ENCODE measurements at regions not wholly inside any gene's neighbourhood (a gene's known extent, or its start where the extent isn't known, plus 50 kb on each side); places are given as distances from the start of the nearest gene placed in this dataset.

DNA sequence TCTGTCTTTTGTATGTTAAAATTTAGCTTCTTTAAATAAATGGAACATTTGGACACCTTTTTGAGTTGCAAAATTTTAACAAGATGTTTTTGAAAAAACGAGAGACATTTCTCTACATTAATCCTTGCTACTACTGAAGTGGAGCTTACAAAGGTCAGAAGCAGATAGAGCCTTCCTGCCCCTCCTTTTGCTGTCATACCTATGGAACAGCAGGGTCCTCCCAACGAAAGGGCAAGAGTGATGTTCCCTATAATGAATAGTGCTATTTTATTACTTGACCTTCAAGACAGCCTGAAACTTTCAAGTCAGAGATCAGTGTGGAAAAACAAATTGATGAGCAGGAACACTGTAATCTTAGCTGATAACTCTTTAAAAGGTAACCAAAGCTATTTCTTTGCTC lies 1538.9 kb downstream of the PLA2G4A start:
- DNase-seq = no peak

GRCh38 chr1:188371295-188371806 lies 1542.6 kb downstream of the PLA2G4A start:
- DNase-seq = no peak

DNA sequence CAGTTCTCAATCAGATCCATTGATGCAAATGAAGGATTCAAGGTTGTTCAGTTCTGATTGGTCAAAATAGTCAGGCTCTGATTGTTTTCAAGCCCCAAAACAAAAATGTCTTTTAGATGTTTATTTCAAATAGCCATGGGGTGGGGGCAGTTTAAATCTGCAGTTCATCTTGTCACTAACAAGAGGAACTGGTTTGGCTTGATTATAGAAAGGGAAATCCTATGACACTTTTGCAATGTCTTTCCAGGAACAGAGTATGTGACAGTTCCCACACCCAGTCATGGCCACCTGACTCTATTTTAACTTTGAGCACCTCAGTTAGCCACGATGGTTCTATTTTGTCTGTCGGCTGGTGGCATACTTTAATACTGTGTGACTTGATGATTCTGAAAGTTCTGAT lies 1544.1 kb downstream of the PLA2G4A start:
- no peak for DNase-seq

- no peak for DNase-seq
Measured at GRCh38 chr1:188382851-188383250, 1554.1 kb downstream of the PLA2G4A start.

GRCh38 chr1:188386161-188386560 lies 1557.4 kb downstream of the PLA2G4A start:
- DNase-seq = no peak

DNA sequence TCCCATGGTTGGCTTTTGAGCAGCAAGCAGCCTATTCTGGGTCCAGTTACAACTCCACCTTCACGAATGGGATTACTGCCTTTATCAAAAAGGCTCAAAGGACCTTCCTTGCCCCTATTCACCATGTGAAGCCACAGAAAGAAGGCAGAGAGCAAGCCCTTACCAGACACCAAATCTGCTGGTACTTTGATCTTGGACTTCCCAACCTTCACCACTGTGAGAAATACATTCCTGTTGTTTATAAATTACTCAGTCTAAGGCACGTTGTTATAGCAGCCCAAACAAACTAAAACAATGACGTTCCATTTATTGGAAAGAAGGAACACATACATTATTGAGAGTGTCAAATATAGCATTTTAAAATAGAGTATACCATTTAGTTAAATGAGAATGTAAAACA lies 1557.9 kb downstream of the PLA2G4A start:
- DNase-seq = no peak

GRCh38 chr1:188394677-188395076 lies 1565.9 kb downstream of the PLA2G4A start:
- no peak for DNase-seq

- DNase-seq = no peak
Measured at GRCh38 chr1:188397521-188397920, 1568.8 kb downstream of the PLA2G4A start.

GRCh38 chr1:188402986-188403385 lies 1574.2 kb downstream of the PLA2G4A start:
- no peak for DNase-seq

GRCh38 chr1:188406636-188407035 lies 1577.9 kb downstream of the PLA2G4A start:
- no peak for DNase-seq

- no peak for DNase-seq
Measured at GRCh38 chr1:188420177-188420576, 1591.4 kb downstream of the PLA2G4A start.

GRCh38 chr1:188423073-188423472 lies 1594.3 kb downstream of the PLA2G4A start:
- no peak for DNase-seq

- DNase-seq = no peak
Measured at GRCh38 chr1:188424176-188424575, 1595.4 kb downstream of the PLA2G4A start.

GRCh38 chr1:188425687-188426086 lies 1596.9 kb downstream of the PLA2G4A start:
- DNase-seq = no peak

DNA sequence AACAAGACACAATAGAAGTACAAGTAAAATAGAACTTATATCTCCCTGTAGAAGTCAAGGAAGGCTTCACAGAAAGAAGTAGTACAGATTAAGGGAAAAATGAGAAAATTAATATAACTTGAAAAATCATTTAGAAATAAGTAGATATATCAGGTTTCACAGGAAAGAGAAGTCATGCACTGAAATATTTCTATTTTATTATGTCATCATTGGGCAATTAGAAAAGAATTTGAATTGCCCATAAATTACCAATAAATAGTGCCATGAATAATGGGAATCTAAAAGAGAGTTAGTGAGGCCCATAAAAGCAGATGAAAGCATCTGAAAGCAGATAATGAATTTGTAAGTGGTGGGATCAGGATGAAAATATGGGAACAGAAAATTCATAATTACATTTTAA lies 1597.8 kb downstream of the PLA2G4A start:
- DNase-seq = no peak

DNA sequence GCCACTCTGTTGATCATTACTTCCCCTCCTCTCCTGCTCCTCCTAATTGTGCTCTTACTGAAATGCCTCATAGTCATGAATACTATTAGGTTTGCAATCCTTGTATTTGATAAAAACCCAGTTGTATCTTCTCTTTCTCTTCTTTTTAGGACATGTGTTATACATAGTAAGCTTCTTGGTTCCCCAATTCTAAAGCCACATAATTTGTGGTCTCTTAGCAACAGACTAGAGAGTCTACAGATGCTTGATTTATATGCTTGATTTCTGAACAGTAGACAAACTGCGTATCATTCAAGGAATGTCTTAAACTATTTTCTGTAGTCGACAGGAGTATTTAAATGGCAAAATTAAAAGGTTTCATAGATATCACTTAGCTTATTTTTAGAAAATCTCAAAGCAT lies 1598.9 kb downstream of the PLA2G4A start:
- no peak for DNase-seq

DNA sequence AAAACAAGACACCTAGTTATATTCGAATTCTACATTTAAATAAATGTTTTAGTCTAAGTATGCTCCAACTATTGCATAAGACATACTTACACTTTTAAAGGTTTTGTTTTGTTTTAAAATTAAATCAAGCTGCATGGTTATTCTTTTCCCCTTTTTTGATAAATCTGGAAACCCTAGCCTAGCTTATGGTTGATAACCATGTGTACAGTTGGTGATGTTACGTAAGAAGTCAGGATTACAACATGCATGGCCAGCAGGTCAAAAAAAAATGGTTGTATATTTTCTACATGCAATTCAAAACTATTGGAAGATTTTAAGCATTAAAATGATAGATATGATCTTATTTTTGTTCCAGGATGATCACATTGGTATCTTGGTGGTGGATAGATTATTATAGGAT lies 1600.6 kb downstream of the PLA2G4A start:
- DNase-seq = no peak

DNA sequence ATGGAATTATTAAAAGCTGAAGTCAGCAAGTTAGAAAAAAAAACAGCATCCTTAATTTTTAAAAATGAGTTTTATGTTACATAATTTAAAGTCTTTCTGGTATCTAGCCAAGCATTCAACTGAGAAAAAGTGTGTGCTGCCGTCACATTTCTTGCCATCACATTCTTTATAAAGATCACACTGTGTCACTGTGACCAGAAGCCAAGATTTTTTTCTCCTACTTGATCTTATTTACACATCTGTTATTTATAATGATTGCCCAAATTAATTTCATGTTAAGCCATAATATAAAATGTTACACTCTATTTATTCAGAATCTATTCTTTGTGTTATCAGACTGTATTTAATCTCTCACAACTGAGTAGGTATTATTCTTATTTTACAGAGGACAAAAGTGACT lies 1603.7 kb downstream of the PLA2G4A start:
- no peak for DNase-seq

DNA sequence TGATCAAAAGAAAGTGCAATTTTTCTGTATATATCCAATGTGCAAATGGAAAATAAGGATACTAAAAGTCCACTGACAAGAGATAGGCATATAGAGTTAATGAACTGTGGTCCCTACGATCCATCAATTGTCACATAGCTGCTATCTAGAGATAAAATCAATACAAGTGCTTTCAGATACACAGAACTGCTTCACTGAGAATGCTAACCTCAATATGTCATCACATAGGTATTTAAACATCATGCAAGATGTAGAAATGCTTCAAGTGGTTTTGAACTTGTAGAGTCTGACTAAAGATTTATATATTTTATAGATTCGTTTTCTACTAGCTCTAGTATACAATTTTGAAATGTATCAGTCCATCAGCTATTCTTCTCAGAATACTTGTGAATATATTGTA lies 1604.7 kb downstream of the PLA2G4A start:
- DNase-seq = no peak

- DNase-seq = no peak
Measured at GRCh38 chr1:188444526-188444925, 1615.8 kb downstream of the PLA2G4A start.

DNA sequence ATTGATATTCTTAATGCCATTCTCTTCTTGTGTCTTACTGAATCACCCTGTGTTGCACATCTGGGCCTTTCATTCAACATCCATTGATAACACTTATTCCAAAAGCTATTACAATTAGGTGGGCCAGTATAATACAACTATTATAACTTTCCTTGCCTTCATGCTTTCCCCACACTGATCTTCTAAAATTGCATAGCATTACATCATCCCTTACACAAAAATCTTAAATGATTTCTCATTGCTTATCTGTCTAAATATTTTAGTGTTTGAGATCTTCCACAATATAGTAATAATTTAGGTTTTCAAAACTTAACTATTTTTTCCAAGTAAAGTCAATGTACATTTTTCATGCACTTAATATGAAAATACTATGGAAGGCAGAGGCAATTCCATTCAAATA lies 1634.1 kb downstream of the PLA2G4A start:
- no peak for DNase-seq

DNA sequence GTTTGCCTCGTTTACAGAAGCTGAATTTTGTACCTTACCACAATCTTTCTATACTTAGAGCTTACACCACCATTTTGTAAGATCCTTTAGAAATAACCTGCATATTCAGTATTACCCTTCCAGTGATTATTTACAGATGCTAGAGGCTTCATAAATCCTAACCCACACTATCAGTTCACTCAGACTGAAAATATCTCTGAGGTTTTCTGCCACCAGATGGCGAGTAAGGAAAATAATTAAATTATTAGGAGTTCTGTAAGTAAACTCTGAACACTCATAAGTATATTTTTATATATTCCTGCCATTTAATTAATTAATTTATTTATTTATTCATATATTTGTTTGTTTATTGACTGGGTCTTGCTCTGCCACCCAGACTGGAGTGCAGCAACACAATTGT lies 1635.2 kb downstream of the PLA2G4A start:
- no peak for DNase-seq

DNA sequence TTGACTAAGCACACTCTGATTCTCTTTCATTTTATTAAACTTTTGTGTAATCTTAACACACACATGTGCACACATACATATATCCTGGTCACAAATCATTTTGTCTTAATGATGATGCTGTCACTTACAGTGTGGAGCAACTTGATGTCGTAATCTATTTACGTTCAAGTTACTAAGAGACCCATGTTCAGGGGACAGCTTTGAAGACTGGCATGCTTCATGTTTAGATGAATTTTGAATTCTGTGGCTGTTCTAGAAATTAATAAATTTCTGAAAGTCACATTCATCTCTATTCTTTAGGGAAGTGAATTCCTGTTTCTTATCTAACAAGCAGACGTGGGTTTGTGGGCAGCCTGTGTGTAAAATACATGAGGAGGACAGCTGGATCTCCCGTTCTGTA lies 1637.8 kb downstream of the PLA2G4A start:
- no peak for DNase-seq

DNA sequence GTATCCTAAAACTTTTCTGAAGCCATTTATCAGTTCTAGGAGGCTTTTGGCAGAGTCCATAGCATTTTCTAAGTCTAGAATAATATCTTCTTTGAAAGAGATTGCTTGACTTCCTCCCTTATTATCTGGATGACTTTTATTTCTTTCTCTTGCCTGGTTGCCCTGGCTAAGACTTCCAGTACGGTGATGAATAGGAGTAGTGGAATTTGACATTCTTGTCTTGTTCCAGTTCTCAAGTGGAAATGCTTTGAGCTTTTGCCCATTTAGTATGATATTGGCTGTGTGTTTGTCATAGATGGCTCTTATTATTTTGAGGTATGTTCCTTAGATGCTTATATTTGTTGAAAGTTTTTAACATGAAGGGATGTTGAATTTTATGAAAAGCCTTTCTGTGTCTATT lies 1647.9 kb downstream of the PLA2G4A start:
- no peak for DNase-seq

- DNase-seq = no peak
Measured at GRCh38 chr1:188489336-188490112, 1660.8 kb downstream of the PLA2G4A start.
